ENCODE measurements at regions not wholly inside any gene's neighbourhood (a gene's known extent, or its start where the extent isn't known, plus 50 kb on each side); places are given as distances from the start of the nearest gene placed in this dataset.

DNA sequence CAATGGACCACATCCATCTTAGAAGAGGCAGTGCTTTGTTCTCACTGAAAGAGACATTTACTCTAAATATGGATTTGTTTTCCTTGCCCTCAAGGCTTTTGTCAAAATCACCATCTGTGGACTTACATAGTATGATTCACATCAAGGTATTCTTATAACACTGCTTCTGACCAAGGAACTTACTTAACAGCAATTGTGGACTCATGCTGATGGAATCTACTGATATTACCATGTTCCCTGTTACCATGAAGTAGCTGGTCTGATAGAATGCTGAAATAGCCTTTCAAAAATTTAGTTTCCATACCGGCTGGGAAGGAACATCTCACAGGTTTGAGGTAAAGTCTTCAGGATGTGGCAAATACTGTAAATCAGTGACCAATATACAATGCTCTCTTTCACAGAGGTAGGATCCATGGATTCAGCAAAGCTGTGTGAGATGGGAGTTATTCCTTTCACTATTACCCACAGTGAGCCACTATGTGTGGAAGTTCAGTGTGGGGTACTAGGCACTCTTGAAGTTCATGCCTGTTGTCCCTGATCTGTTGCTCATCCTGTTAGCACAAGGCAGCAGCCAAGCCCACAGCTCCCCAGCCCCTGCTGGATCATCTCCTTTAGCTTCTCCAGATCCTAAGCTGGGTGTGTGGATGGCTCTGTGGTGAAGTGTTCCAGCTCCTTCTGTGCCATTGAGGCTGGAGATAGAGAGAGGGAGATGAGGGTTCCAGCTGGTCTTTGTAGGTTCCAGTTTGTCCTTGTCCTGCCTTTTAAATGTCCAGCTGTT lies 126.4 kb downstream of the ATP23 start:
- Histone ChIP-seq H3K9me1 (ENCODE audit: insufficient read depth, low read length) (no peaks in the 10 kb centered on the region), H3K27me3 (ENCODE audit: control insufficient read depth, insufficient read depth, low read length) (no peaks in the 10 kb centered on the region; the same call in 1 of the 2 replicates), H4K20me1 (ENCODE audit: insufficient read depth, low read length) (no peaks in the 10 kb centered on the region), H4K91ac (ENCODE audit: insufficient read depth, low read depth, low read length) (peak overlapping the region; percentile 46; the same call in 1 of the 2 replicates), H2BK20ac (ENCODE audit: low read depth, low read length) (no peak overlapping the region), H3K18ac (ENCODE audit: low read depth, low read length) (peak overlapping the region; percentile 72; the same call in 1 of the 2 replicates), H3K4ac (ENCODE audit: low read depth, low read length) (no peak overlapping the region), H2BK120ac (ENCODE audit: low read depth, low read length) (peak overlapping the region; percentile 45; the same call in 1 of the 2 replicates), H2BK15ac (ENCODE audit: low read depth, low read length) (no peak overlapping the region), H3K9me3 (ENCODE audit: control insufficient read depth, insufficient read depth, low read length) (no peaks in the 10 kb centered on the region), H4K8ac (ENCODE audit: low read depth in 2 of 2, low read length in 2 of 2) (no peak overlapping the region), H3K4me3 (ENCODE audit: insufficient read depth, low read depth, low read length) (no peak overlapping the region), H2AFZ (replicated peaks; ENCODE audit: low read length, poor library complexity) (no peak overlapping the region), H2BK5ac (ENCODE audit: low read depth, low read length, poor library complexity, severe bottlenecking) (no peak overlapping the region), H2AK9ac (replicated peaks; ENCODE audit: low read depth, low read length, poor library complexity) (no peak overlapping the region), H3K27ac (ENCODE audit: insufficient read depth, low read length) (no peak overlapping the region), H3K4me1 (ENCODE audit: control insufficient read depth, insufficient read depth, low read length) (peaks cover 9% of the 10 kb centered on the region; the same call in 1 of the 2 replicates), H3K36me3 (ENCODE audit: control insufficient read depth, insufficient read depth, low read length) (no peaks in the 10 kb centered on the region), H3K79me1 (ENCODE audit: low read depth in 1 of 2, low read length in 2 of 2) (no peaks in the 10 kb centered on the region), H3K14ac (replicated peaks; ENCODE audit: low read depth, low read length) (no peak overlapping the region; the same call in 1 of the 2 replicates), H3K56ac (ENCODE audit: extremely low read depth, insufficient read depth, low read length) (no peak overlapping the region), H3K4me2 (ENCODE audit: low read depth, low read length) (no peak overlapping the region), H4K5ac (ENCODE audit: low read depth, low read length) (peak overlapping the region; percentile 25; the same call in 1 of the 2 replicates), H3K23ac (ENCODE audit: low read depth, low read length) (no peak overlapping the region), H3K9ac (ENCODE audit: low read depth, low read length) (no peak overlapping the region), H2AK5ac (ENCODE audit: low read depth, low read length) (no peak overlapping the region)
- in situ Hi-C loops (cut with MboI; ENCODE audit: low sequenced_read_pairs): no loop called here
- WGBS, 2 experiments (ENCODE audit: extremely low coverage in 2 of 2, insufficient read length in 1 of 2): no CpG with 5 or more reads among the region's 1 CpG
- BruUV-seq (replicated peaks): no TSS peak
- TF ChIP-seq, protein P1, sequence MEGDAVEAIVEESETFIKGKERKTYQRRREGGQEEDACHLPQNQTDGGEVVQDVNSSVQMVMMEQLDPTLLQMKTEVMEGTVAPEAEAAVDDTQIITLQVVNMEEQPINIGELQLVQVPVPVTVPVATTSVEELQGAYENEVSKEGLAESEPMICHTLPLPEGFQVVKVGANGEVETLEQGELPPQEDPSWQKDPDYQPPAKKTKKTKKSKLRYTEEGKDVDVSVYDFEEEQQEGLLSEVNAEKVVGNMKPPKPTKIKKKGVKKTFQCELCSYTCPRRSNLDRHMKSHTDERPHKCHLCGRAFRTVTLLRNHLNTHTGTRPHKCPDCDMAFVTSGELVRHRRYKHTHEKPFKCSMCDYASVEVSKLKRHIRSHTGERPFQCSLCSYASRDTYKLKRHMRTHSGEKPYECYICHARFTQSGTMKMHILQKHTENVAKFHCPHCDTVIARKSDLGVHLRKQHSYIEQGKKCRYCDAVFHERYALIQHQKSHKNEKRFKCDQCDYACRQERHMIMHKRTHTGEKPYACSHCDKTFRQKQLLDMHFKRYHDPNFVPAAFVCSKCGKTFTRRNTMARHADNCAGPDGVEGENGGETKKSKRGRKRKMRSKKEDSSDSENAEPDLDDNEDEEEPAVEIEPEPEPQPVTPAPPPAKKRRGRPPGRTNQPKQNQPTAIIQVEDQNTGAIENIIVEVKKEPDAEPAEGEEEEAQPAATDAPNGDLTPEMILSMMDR (conservative IDR thresholded peaks at IDR 0.05; ENCODE audit: low read depth, low read length): no peak
- dilution Hi-C loops (cut with HindIII; ENCODE audit: low sequenced_read_pairs, unreplicated experiment): no loop called here
- ATAC-seq (ENCODE audit: low read depth): peak; percentile 62
- intact Hi-C loops (cut with micrococcal nuclease): no loop called here
- DNase-seq: peak; percentile 57
- POLR2A ChIA-PET (ENCODE audit: unreplicated experiment): no interaction called here
- CTCF ChIA-PET: no interaction called here
